ENCODE measurements at regions not wholly inside any gene's neighbourhood (a gene's known extent, or its start where the extent isn't known, plus 50 kb on each side); places are given as distances from the start of the nearest gene placed in this dataset.

DNA sequence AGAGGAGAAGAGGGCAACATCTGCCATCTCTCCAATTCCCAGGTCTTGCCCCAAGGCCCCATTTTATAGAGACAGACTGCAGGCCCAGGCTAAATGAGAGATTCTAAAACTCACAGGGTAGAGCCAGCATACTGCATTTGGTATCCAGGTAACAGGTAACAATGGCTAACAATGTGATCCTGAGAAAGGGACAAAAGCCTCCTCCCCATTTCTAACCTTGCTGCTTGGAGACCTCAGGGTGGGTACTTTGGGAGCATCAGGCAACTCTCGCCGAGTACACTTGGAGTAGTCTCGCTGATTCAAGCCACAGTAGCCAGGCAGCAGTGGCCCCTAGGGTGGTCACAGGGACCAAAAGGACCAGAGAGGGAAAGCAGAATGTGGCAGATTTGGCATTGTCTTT is 162.6 kb upstream of the PLEKHA5 start:
- no peak overlapping the region for H3K4me2 ChIP-seq (ENCODE audit: low read depth, low read length)
- no peak overlapping the region for H3K18ac ChIP-seq (ENCODE audit: low read depth, low read length)
- no peaks in the 10 kb centered on the region for H3K9me1 ChIP-seq (ENCODE audit: insufficient read depth, low read length)
- no peak overlapping the region for H3K4ac ChIP-seq (ENCODE audit: low read depth, low read length)
- H3K9ac ChIP-seq (ENCODE audit: low read depth, low read length) = no peak overlapping the region
- no peak overlapping the region for H2BK15ac ChIP-seq (ENCODE audit: low read depth, low read length)
- intact Hi-C loops (cut with micrococcal nuclease) (no loop called here), in situ Hi-C loops (cut with MboI; ENCODE audit: low sequenced_read_pairs) (no loop called here), dilution Hi-C loops (cut with HindIII; ENCODE audit: low sequenced_read_pairs, unreplicated experiment) (no loop called here)
- H2AFZ ChIP-seq (replicated peaks; ENCODE audit: low read length, poor library complexity) = no peak overlapping the region
- TF ChIP-seq BHLHE40 (IDR thresholded peaks at IDR 0.05; ENCODE audit: low read depth, low read length) (no peak), RAD21 (IDR thresholded peaks at IDR 0.05; ENCODE audit: low read length) (no peak), MAZ (IDR thresholded peaks at IDR 0.05; ENCODE audit: borderline replicate concordance, low read depth, low read length) (no peak), MXI1 (IDR thresholded peaks at IDR 0.05; ENCODE audit: borderline replicate concordance, low read depth, low read length) (no peak), POLR2A (IDR thresholded peaks at IDR 0.05; ENCODE audit: low read depth, low read length) (no peak), CEBPB (IDR thresholded peaks at IDR 0.05; ENCODE audit: low read depth, low read length) (no peak), NFE2L2 (IDR thresholded peaks at IDR 0.05; ENCODE audit: low read depth, low read length) (no peak), SMC3 (IDR thresholded peaks at IDR 0.05; ENCODE audit: low read depth, low read length) (no peak)
- TF ChIP-seq, protein P1, sequence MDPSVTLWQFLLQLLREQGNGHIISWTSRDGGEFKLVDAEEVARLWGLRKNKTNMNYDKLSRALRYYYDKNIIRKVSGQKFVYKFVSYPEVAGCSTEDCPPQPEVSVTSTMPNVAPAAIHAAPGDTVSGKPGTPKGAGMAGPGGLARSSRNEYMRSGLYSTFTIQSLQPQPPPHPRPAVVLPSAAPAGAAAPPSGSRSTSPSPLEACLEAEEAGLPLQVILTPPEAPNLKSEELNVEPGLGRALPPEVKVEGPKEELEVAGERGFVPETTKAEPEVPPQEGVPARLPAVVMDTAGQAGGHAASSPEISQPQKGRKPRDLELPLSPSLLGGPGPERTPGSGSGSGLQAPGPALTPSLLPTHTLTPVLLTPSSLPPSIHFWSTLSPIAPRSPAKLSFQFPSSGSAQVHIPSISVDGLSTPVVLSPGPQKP (IDR thresholded peaks at IDR 0.05; ENCODE audit: borderline replicate concordance, low read depth, low read length) = no peak
- TF ChIP-seq, protein P2, sequence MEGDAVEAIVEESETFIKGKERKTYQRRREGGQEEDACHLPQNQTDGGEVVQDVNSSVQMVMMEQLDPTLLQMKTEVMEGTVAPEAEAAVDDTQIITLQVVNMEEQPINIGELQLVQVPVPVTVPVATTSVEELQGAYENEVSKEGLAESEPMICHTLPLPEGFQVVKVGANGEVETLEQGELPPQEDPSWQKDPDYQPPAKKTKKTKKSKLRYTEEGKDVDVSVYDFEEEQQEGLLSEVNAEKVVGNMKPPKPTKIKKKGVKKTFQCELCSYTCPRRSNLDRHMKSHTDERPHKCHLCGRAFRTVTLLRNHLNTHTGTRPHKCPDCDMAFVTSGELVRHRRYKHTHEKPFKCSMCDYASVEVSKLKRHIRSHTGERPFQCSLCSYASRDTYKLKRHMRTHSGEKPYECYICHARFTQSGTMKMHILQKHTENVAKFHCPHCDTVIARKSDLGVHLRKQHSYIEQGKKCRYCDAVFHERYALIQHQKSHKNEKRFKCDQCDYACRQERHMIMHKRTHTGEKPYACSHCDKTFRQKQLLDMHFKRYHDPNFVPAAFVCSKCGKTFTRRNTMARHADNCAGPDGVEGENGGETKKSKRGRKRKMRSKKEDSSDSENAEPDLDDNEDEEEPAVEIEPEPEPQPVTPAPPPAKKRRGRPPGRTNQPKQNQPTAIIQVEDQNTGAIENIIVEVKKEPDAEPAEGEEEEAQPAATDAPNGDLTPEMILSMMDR (conservative IDR thresholded peaks at IDR 0.05; ENCODE audit: low read depth, low read length) = no peak
- TF ChIP-seq, protein P3, sequence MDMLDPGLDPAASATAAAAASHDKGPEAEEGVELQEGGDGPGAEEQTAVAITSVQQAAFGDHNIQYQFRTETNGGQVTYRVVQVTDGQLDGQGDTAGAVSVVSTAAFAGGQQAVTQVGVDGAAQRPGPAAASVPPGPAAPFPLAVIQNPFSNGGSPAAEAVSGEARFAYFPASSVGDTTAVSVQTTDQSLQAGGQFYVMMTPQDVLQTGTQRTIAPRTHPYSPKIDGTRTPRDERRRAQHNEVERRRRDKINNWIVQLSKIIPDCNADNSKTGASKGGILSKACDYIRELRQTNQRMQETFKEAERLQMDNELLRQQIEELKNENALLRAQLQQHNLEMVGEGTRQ (IDR thresholded peaks at IDR 0.05; ENCODE audit: low read depth, low read length) = no peak
- no peak overlapping the region for H3K27ac ChIP-seq (ENCODE audit: insufficient read depth, low read length)
- no peaks in the 10 kb centered on the region for H3K36me3 ChIP-seq (ENCODE audit: control insufficient read depth, insufficient read depth, low read length)
- no peak overlapping the region for H2AK9ac ChIP-seq (replicated peaks; ENCODE audit: low read depth, low read length, poor library complexity)
- H3K9me3 ChIP-seq (ENCODE audit: control insufficient read depth, insufficient read depth, low read length) = no peaks in the 10 kb centered on the region
- H4K8ac ChIP-seq (ENCODE audit: low read depth in 2 of 2, low read length in 2 of 2) = no peak overlapping the region
- H3K79me1 ChIP-seq (ENCODE audit: low read depth in 1 of 2, low read length in 2 of 2) = no peaks in the 10 kb centered on the region
- no peak overlapping the region for H4K91ac ChIP-seq (ENCODE audit: insufficient read depth, low read depth, low read length)
- no peak for ATAC-seq (ENCODE audit: low read depth)
- no peak overlapping the region for H4K5ac ChIP-seq (ENCODE audit: low read depth, low read length)
- no peak overlapping the region for H3K14ac ChIP-seq (replicated peaks; ENCODE audit: low read depth, low read length)
- WGBS, 2 experiments (ENCODE audit: extremely low coverage in 2 of 2, insufficient read length in 1 of 2) = 100% methylated on average over 1 of the region's 3 CpGs; no CpG with 5 or more reads in 1 of the 2 experiments
- H3K23ac ChIP-seq (ENCODE audit: low read depth, low read length) = no peak overlapping the region
- no peak overlapping the region for H3K4me3 ChIP-seq (ENCODE audit: insufficient read depth, low read depth, low read length)
- ChIA-PET POLR2A (ENCODE audit: unreplicated experiment) (no interaction called here), CTCF (no interaction called here)
- H3K56ac ChIP-seq (ENCODE audit: extremely low read depth, insufficient read depth, low read length) = no peak overlapping the region
- BruUV-seq (replicated peaks) = no TSS peak
- no peaks in the 10 kb centered on the region for H4K20me1 ChIP-seq (ENCODE audit: insufficient read depth, low read length)
- H2BK5ac ChIP-seq (ENCODE audit: low read depth, low read length, poor library complexity, severe bottlenecking) = no peak overlapping the region
- H2AK5ac ChIP-seq (ENCODE audit: low read depth, low read length) = no peak overlapping the region
- no peaks in the 10 kb centered on the region for H3K4me1 ChIP-seq (ENCODE audit: control insufficient read depth, insufficient read depth, low read length)
- H3K27me3 ChIP-seq (ENCODE audit: control insufficient read depth, insufficient read depth, low read length) = no peaks in the 10 kb centered on the region
- no peak overlapping the region for H2BK120ac ChIP-seq (ENCODE audit: low read depth, low read length)
- no peak for DNase-seq
- H2BK20ac ChIP-seq (ENCODE audit: low read depth, low read length) = no peak overlapping the region

Measured in IMR-90 (cell line).